OCI-LY1 (cell line): ENCODE measurements at regions not wholly inside any gene's neighbourhood (a gene's known extent, or its start where the extent isn't known, plus 50 kb on each side); places are given as distances from the start of the nearest gene placed in this dataset.

Source experiments
- CTCF ChIP-seq: fragments of 200-600 bp; sonication (generic), shearing (Covaris generic); IDR thresholded peaks from 2 replicates; pipeline ENCODE4 v1.5.1; 2017; ENCODE audit warnings: mild to moderate bottlenecking, antibody characterized with exemption, low read length, moderate library complexity, mixed read lengths
- EZH2 ChIP-seq: fragments of 200-600 bp; sonication (generic), shearing (Covaris generic); IDR thresholded peaks from 2 replicates; pipeline ENCODE4 v1.8.0; 2017; ENCODE audit warnings: borderline replicate concordance, mixed run types, mild to moderate bottlenecking, antibody characterized with exemption, low read length, moderate library complexity, mixed read lengths

GRCh38 chr1:184276416-184276815 lies 110.4 kb upstream of the C1orf21 start:
- TF ChIP-seq CTCF (no peak), EZH2 (no peak)
